Neural cell (in vitro differentiated cells): ENCODE measurements at regions not wholly inside any gene's neighbourhood (a gene's known extent, or its start where the extent isn't known, plus 50 kb on each side); places are given as distances from the start of the nearest gene placed in this dataset.

Source experiments
- H2AFZ ChIP-seq: fragments of 200-600, 300-800 bp; sonication (generic), shearing (Covaris generic); 2 replicates; pipeline ENCODE4 v1.6.0; 2014; ENCODE audit warnings: low read depth, mild to moderate bottlenecking, antibody characterized with exemption, low read length, moderate library complexity
- H3F3A ChIP-seq: fragments of 200-600 bp; shearing (Covaris generic); 2 replicates; pipeline ENCODE4 v1.6.1; 2016; ENCODE audit warnings: mild to moderate bottlenecking, moderate library complexity, mixed read lengths, antibody characterized with exemption, low read length; ENCODE audit not compliant: insufficient read depth, poor library complexity, severe bottlenecking
- H3K27ac ChIP-seq: fragments of 200-600, 300-800 bp; sonication (generic), shearing (Covaris generic); 2 replicates; pipeline ENCODE4 v1.5.1; 2014; ENCODE audit warnings: mild to moderate bottlenecking, low read length, moderate library complexity
- H3K27me3 ChIP-seq: fragments of 300-800, 200-600 bp; sonication (generic), shearing (Covaris generic); 2 replicates; pipeline ENCODE4 v1.6.0; 2014; ENCODE audit warnings: mild to moderate bottlenecking, low read depth, low read length, moderate library complexity; ENCODE audit not compliant: insufficient read depth
- H3K36me3 ChIP-seq: fragments of 300-800, 200-600 bp; sonication (generic), shearing (Covaris generic); 2 replicates; pipeline ENCODE4 v1.5.1; 2014; ENCODE audit warnings: mild to moderate bottlenecking, antibody characterized with exemption, low read length, moderate library complexity; ENCODE audit not compliant: insufficient read depth
- H3K4me2 ChIP-seq: fragments of 300-800, 200-600 bp; sonication (generic), shearing (Covaris generic); 2 replicates; pipeline ENCODE4 v1.6.0; 2014; ENCODE audit warnings: mild to moderate bottlenecking, low read length
- H3K4me3 ChIP-seq: fragments of 300-800, 200-600 bp; sonication (generic), shearing (Covaris generic); 2 replicates; pipeline ENCODE4 v1.5.1; 2014; ENCODE audit warnings: mild to moderate bottlenecking, low read length, moderate library complexity
- H3K79me2 ChIP-seq: fragments of 200-600 bp; shearing (Covaris generic); replicated peaks from 2 replicates; pipeline ENCODE4 v1.6.0; 2014; ENCODE audit warnings: mild to moderate bottlenecking, low read length, moderate library complexity; ENCODE audit not compliant: insufficient read depth
- H3K9ac ChIP-seq: fragments of 300-800, 200-600 bp; sonication (generic), shearing (Covaris generic); 2 replicates; pipeline ENCODE4 v1.6.1; 2016; ENCODE audit warnings: mild to moderate bottlenecking, low read length, mixed read lengths
- H3K9me2 ChIP-seq: fragments of 200-600 bp; shearing (Covaris generic); 2 replicates; pipeline ENCODE4 v1.6.1; 2016; ENCODE audit warnings: mild to moderate bottlenecking, low read length, mixed read lengths; ENCODE audit not compliant: insufficient read depth
- H3K9me3 ChIP-seq: fragments of 200-600, 300-800 bp; sonication (generic), shearing (Covaris generic); 2 replicates; pipeline ENCODE4 v1.6.1; 2016; ENCODE audit warnings: mild to moderate bottlenecking, mixed run types, low read length, moderate library complexity, mixed read lengths
- H4K20me1 ChIP-seq: fragments of 200-600 bp; shearing (Covaris generic); 2 replicates; pipeline ENCODE4 v1.6.1; 2016; ENCODE audit warnings: mild to moderate bottlenecking, mixed run types; ENCODE audit not compliant: insufficient read depth
- EP300 ChIP-seq: fragments of 450-650 bp; conservative IDR thresholded peaks from 2 replicates; pipeline ENCODE4 v1.6.1; 2014; ENCODE audit warnings: antibody characterized with exemption, mild to moderate bottlenecking, moderate library complexity; ENCODE audit not compliant: poor library complexity, severe bottlenecking
- EZH2 ChIP-seq: fragments of 200-600, 300-800 bp; shearing (Covaris generic), sonication (generic); IDR thresholded peaks from 2 replicates; pipeline ENCODE4 v1.6.1; 2014; ENCODE audit warnings: antibody characterized with exemption, low read length, borderline replicate concordance, mild to moderate bottlenecking; ENCODE audit not compliant: insufficient read depth, poor library complexity, severe bottlenecking
- MXI1 ChIP-seq: fragments of 450-650 bp; conservative IDR thresholded peaks from 2 replicates; pipeline ENCODE4 v1.6.1; 2014; ENCODE audit warnings: antibody characterized with exemption, mild to moderate bottlenecking; ENCODE audit not compliant: poor library complexity, severe bottlenecking
- POLR2AphosphoS5 ChIP-seq: IDR thresholded peaks from 2 replicates; pipeline ENCODE4 v1.6.1; 2012
- RAD21 ChIP-seq: fragments of 450-650 bp; conservative IDR thresholded peaks from 2 replicates; pipeline ENCODE4 v1.6.1; 2014; ENCODE audit warnings: antibody characterized with exemption, mild to moderate bottlenecking, moderate library complexity
- REST ChIP-seq: IDR thresholded peaks from 2 replicates; pipeline ENCODE4 v1.6.1; 2012; ENCODE audit warnings: borderline replicate concordance
- SMC3 ChIP-seq: fragments of 450-650 bp; conservative IDR thresholded peaks from 2 replicates; pipeline ENCODE4 v1.6.1; 2014; ENCODE audit warnings: antibody characterized with exemption, mild to moderate bottlenecking, moderate library complexity; ENCODE audit not compliant: poor library complexity
- TAF1 ChIP-seq: IDR thresholded peaks from 2 replicates; pipeline ENCODE4 v1.6.1; 2012; ENCODE audit warnings: low read depth
- TF ChIP-seq, protein P1 (sequence below): fragments of 450-650 bp; IDR thresholded peaks from 2 replicates; pipeline ENCODE4 v1.5.1; 2014; ENCODE audit warnings: antibody characterized with exemption, mild to moderate bottlenecking, moderate library complexity; ENCODE audit not compliant: poor library complexity, severe bottlenecking

- TF ChIP-seq EP300 (no peak), TAF1 (no peak), REST (no peak), EZH2 (no peak), MXI1 (no peak), POLR2AphosphoS5 (no peak), SMC3 (no peak), RAD21 (no peak)
- TF ChIP-seq, protein P1, sequence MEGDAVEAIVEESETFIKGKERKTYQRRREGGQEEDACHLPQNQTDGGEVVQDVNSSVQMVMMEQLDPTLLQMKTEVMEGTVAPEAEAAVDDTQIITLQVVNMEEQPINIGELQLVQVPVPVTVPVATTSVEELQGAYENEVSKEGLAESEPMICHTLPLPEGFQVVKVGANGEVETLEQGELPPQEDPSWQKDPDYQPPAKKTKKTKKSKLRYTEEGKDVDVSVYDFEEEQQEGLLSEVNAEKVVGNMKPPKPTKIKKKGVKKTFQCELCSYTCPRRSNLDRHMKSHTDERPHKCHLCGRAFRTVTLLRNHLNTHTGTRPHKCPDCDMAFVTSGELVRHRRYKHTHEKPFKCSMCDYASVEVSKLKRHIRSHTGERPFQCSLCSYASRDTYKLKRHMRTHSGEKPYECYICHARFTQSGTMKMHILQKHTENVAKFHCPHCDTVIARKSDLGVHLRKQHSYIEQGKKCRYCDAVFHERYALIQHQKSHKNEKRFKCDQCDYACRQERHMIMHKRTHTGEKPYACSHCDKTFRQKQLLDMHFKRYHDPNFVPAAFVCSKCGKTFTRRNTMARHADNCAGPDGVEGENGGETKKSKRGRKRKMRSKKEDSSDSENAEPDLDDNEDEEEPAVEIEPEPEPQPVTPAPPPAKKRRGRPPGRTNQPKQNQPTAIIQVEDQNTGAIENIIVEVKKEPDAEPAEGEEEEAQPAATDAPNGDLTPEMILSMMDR, result no peak
- Histone ChIP-seq H4K20me1 (no peaks in the 10 kb centered on the region), H3K9ac (no peak overlapping the region), H3K27me3 (no peaks in the 10 kb centered on the region), H3K4me3 (no peak overlapping the region), H3K9me2 (no peaks in the 10 kb centered on the region), H3K9me3 (no peaks in the 10 kb centered on the region), H3F3A (no peaks in the 10 kb centered on the region), H3K36me3 (no peaks in the 10 kb centered on the region), H3K4me2 (no peak overlapping the region), H2AFZ (no peak overlapping the region), H3K79me2 (no peaks in the 10 kb centered on the region), H3K27ac (no peak overlapping the region)
Measured at GRCh38 chr7:110573862-110574528, 516.9 kb upstream of the LRRN3 start.

- no peaks in the 10 kb centered on the region for H3K9me2 ChIP-seq
- no peak overlapping the region for H3K4me2 ChIP-seq
- no peaks in the 10 kb centered on the region for H4K20me1 ChIP-seq
- H3K27ac ChIP-seq, result no peak overlapping the region
- H3K79me2 ChIP-seq, result no peaks in the 10 kb centered on the region
- no peaks in the 10 kb centered on the region for H3K27me3 ChIP-seq
- no peaks in the 10 kb centered on the region for H3K36me3 ChIP-seq
- no peak overlapping the region for H2AFZ ChIP-seq
- no peak overlapping the region for H3K9ac ChIP-seq
- H3K4me3 ChIP-seq, result no peak overlapping the region
- no peaks in the 10 kb centered on the region for H3F3A ChIP-seq
- TF ChIP-seq POLR2AphosphoS5 (no peak), EZH2 (no peak), SMC3 (no peak), MXI1 (no peak), EP300 (no peak), TAF1 (no peak), REST (no peak), RAD21 (no peak)
- TF ChIP-seq, protein P1, result no peak
- H3K9me3 ChIP-seq, result no peaks in the 10 kb centered on the region
Measured at GRCh38 chr7:110587294-110587693, 503.6 kb upstream of the LRRN3 start.
